NCI-H748 treated with DMSO at 0.1 percent for 48 hours (cell line): ENCODE measurements at regions not wholly inside any gene's neighbourhood (a gene's known extent, or its start where the extent isn't known, plus 50 kb on each side); places are given as distances from the start of the nearest gene placed in this dataset.

Source experiments
- DNase-seq: peaks from one replicate; lab custom pipeline; 2025; lab: John Stamatoyannopoulos, UW

- DNase-seq, result no peak
Observed at GRCh38 chr3:184511741-184512140, 49.8 kb upstream of the EPHB3 start.
